ENCODE measurements at regions not wholly inside any gene's neighbourhood (a gene's known extent, or its start where the extent isn't known, plus 50 kb on each side); places are given as distances from the start of the nearest gene placed in this dataset.

DNA sequence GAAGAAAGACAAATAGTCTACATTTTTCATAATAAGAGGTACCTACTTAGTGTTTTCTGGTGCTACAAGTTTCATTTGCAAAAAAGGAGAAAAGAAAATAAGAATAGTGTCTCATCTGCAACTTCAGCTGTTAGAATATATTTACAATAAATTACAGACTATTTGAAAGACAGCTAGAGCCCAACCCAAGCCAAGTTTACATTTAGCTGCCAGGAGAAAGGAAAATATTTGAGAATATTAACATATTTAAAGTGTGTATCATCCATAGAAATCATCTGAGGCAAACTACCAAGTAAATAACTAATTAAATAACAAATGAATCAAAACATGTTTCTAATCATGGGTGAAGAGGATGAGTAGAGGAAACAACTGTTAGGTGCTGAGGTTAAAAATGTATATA, 209.2 kb upstream of the ZSWIM2 start:
- H3K27me3 ChIP-seq = no peaks in the 10 kb centered on the region

DNA sequence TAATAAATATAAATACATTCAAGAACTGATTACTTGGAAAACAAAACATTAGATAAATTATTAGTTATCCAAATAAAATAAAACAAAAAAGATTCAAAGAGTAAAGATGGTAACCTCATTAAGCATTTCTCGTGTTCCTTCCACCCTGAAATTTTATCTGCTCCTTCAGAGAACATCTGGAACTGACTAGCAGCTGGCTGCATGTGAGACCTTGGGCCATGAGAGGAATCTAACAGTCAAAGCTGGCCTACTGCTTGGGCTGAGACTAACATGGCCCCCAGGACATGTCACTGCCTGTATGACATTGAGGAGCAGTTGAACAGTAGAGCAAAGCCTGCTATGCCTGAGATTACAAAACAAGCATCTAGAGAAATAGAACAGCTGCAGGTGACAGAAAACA, 208.5 kb upstream of the ZSWIM2 start:
- no peaks in the 10 kb centered on the region for H3K27me3 ChIP-seq
- TF ChIP-seq, protein P1, sequence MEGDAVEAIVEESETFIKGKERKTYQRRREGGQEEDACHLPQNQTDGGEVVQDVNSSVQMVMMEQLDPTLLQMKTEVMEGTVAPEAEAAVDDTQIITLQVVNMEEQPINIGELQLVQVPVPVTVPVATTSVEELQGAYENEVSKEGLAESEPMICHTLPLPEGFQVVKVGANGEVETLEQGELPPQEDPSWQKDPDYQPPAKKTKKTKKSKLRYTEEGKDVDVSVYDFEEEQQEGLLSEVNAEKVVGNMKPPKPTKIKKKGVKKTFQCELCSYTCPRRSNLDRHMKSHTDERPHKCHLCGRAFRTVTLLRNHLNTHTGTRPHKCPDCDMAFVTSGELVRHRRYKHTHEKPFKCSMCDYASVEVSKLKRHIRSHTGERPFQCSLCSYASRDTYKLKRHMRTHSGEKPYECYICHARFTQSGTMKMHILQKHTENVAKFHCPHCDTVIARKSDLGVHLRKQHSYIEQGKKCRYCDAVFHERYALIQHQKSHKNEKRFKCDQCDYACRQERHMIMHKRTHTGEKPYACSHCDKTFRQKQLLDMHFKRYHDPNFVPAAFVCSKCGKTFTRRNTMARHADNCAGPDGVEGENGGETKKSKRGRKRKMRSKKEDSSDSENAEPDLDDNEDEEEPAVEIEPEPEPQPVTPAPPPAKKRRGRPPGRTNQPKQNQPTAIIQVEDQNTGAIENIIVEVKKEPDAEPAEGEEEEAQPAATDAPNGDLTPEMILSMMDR (IDR thresholded peaks at IDR 0.05) = no peak
- TF ChIP-seq POLR2A (IDR thresholded peaks at IDR 0.05) = no peak
- no peak overlapping the region for H3K27ac ChIP-seq
- no peak overlapping the region for H3K4me3 ChIP-seq
- H3K9me3 ChIP-seq = peaks cover 0 to 3% (median 0%) of the 10 kb centered on the region in 12 donors
- no peaks in the 10 kb centered on the region for H3K4me1 ChIP-seq
- WGBS, 4 donors = 60 to 90% (median 79%) methylated on average over 1 of the region's 1 CpG
- ATAC-seq = no peak
- H3K36me3 ChIP-seq = no peaks in the 10 kb centered on the region
- DNase-seq = no peak
- intact Hi-C loops (cut with DNase I) = no loop called here

More for the DNA sequence above, 209.2 kb upstream of the ZSWIM2 start:
- DNase-seq (no peak), ATAC-seq (no peak)
- intact Hi-C loops (cut with DNase I) = no loop called here
- no peaks in the 10 kb centered on the region for H3K9me3 ChIP-seq
- no peak overlapping the region for H3K4me3 ChIP-seq
- H3K27ac ChIP-seq = no peak overlapping the region
- TF ChIP-seq, protein P1 (IDR thresholded peaks at IDR 0.05) = no peak
- no peak for TF ChIP-seq POLR2A (IDR thresholded peaks at IDR 0.05)
- no peaks in the 10 kb centered on the region for H3K4me1 ChIP-seq
- no peaks in the 10 kb centered on the region for H3K36me3 ChIP-seq

DNA sequence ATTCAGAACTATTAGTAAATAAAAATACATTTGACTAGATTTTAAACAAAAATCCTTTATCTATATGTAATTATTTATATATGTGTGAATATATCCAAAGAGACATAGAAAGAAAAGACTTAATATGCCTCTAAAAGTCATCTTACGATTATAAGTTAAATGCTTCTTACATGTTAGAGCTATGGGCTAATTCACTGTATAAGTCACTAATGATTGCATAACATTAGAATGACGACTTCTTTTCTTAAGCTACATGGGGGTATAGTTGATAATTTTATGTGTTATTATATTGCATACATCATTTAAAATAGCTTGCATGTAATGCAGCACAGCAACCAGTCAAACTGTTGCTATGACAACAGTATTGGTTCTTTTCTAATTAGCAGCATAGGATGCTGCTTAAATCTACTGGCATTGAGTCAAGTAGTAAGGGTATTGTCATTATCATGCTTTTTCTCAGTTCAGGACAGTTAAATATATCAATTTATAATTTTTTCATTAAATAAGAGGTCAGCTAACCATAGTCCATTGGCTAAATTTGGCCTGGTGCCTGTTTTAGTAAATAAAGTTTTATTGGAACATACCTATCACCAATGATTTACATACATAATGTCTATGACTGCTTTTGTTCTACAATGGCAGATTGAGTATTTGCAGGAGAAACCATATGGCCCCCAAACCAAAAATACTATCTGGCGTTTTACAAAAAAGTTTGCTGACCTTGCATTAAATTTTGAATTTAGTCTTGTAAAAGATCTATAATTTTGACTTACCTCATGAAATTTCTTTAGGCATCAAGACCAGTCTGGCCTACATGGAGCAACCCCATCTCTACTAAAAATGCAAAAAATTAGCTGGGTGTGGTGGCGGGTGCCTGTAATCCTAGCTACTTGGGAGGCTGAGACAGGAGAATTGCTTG, 207.7 kb upstream of the ZSWIM2 start:
- DNase-seq = no peak
- intact Hi-C loops (cut with DNase I) = no loop called here
- Histone ChIP-seq H3K4me3 (no peak overlapping the region), H3K27ac (no peak overlapping the region), H3K36me3 (no peaks in the 10 kb centered on the region), H3K9me3 (peaks cover 0 to 3% (median 0%) of the 10 kb centered on the region in 12 donors), H3K4me1 (no peaks in the 10 kb centered on the region), H3K27me3 (no peaks in the 10 kb centered on the region)
- ATAC-seq = no peak
- WGBS, 4 donors = 94 to 99% (median 95%) methylated on average over 4 of the region's 4 CpGs
- no peak for TF ChIP-seq POLR2A (IDR thresholded peaks at IDR 0.05)
- TF ChIP-seq, protein P1 (IDR thresholded peaks at IDR 0.05) = no peak

DNA sequence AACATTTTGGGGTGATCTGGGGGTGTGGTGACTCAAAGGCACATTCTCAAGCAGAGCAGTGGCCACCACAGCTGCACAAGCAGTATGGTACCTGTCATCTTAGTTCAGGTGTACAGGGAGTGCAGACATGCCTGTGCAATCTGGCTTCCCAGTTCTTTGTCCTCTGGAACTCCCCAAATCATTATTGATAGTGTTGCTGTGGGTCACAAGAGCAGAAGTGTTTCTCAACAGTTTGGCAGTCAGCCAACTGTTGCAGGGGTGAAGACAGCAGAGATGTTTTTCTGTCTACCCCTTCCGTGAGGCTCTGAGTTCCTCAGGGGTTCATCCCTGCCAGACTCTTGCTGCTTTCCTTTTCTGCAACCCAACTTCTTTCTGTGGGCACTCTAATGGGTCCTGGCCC, 206.5 kb upstream of the ZSWIM2 start:
- no peak for TF ChIP-seq POLR2A (IDR thresholded peaks at IDR 0.05)
- TF ChIP-seq, protein P1 (IDR thresholded peaks at IDR 0.05) = no peak
- Histone ChIP-seq H3K27ac (no peak overlapping the region), H3K4me3 (no peak overlapping the region), H3K27me3 (no peaks in the 10 kb centered on the region), H3K36me3 (no peaks in the 10 kb centered on the region), H3K9me3 (peaks cover 0 to 5% (median 0%) of the 10 kb centered on the region in 12 donors), H3K4me1 (no peaks in the 10 kb centered on the region)
- intact Hi-C loops (cut with DNase I) = no loop called here
- DNase-seq (peak in 1 of 5 donors; percentile 35), ATAC-seq (no peak)
- WGBS, 4 donors = 13 to 38% (median 31%) methylated on average over 1 of the region's 1 CpG

Measured in heart left ventricle (tissue), 16 donors.